Activated B cell treated with CpG ODN at 0.5 μM for 24 hours (primary cell): ENCODE measurements at regions not wholly inside any gene's neighbourhood (a gene's known extent, or its start where the extent isn't known, plus 50 kb on each side); places are given as distances from the start of the nearest gene placed in this dataset.

Source experiments
- ATAC-seq: fragments of 200-7000 bp; cut with Tn5 transposase; one replicate; pipeline ENCODE4 v1.10.0; 2021; ENCODE audit warnings: low read depth, mild to moderate bottlenecking, moderate library complexity
- CTCF ChIA-PET: fragments of 350-600 bp; sonication (Branson Sonifier 250); formaldehyde crosslinking; loops from one replicate; lab custom pipeline; 2021; ENCODE audit warnings: antibody characterized with exemption; lab: Charles Lee
- POLR2A ChIA-PET: fragments of 350-600 bp; sonication (Branson Sonifier 250); formaldehyde crosslinking; loops from one replicate; lab custom pipeline; 2021; ENCODE audit warnings: antibody characterized with exemption; lab: Charles Lee
- DNase-seq: peaks from one replicate; pipeline ENCODE4 v3.0.0; 2022
- H3K27ac Mint-ChIP-seq: one replicate; pipeline ENCODE4 v1.8.0; 2020; ENCODE audit warnings: mixed read lengths
- H3K27me3 Mint-ChIP-seq: one replicate; pipeline ENCODE4 v1.8.0; 2021; ENCODE audit warnings: mixed read lengths
- H3K36me3 Mint-ChIP-seq: one replicate; pipeline ENCODE4 v1.8.0; 2021; ENCODE audit warnings: low read depth, mixed read lengths
- H3K4me1 Mint-ChIP-seq: one replicate; pipeline ENCODE4 v1.8.0; 2021; ENCODE audit warnings: mixed read lengths
- H3K4me3 Mint-ChIP-seq: one replicate; pipeline ENCODE4 v1.8.0; 2020; ENCODE audit warnings: mild to moderate bottlenecking, mixed read lengths
- H3K9me3 Mint-ChIP-seq: one replicate; pipeline ENCODE4 v1.8.0; 2020; ENCODE audit warnings: mixed read lengths
- intact Hi-C: fragments of 100-400 bp; cut with micrococcal nuclease; formaldehyde crosslinking; loops from one replicate; pipeline ENCODE4 v1.15.1; 2024
- TF ChIP-seq, protein P1 (sequence below): fragments of 200-600 bp; IDR thresholded peaks from one replicate; pipeline ENCODE4 v1.8.0; 2022; ENCODE audit warnings: antibody characterized with exemption, mild to moderate bottlenecking

DNA sequence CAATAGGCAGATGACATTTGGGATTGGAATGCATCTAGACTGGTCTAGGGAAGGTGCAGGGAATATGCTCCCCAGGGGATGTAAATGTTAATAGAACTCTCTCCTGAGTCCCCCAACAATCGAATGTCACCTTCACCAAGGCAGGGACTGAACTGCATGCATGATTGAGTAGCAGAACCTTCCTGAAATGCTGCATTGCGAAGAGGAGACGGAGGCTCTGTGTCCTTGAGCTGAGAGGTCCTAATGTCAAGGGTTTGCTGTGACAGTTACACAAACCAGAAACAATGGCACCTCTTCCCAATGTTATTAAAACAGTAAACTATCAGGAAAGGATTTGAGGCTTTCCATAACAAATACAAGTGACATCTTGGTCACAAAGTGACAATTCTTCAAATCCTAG is 117.5 kb upstream of the SFSWAP start:
- Mint-ChIP-seq H3K27me3 (no peaks in the 10 kb centered on the region), H3K4me3 (no peak overlapping the region), H3K9me3 (no peaks in the 10 kb centered on the region), H3K27ac (no peak overlapping the region), H3K4me1 (peaks cover 9% of the 10 kb centered on the region), H3K36me3 (no peaks in the 10 kb centered on the region)
- TF ChIP-seq, protein P1, sequence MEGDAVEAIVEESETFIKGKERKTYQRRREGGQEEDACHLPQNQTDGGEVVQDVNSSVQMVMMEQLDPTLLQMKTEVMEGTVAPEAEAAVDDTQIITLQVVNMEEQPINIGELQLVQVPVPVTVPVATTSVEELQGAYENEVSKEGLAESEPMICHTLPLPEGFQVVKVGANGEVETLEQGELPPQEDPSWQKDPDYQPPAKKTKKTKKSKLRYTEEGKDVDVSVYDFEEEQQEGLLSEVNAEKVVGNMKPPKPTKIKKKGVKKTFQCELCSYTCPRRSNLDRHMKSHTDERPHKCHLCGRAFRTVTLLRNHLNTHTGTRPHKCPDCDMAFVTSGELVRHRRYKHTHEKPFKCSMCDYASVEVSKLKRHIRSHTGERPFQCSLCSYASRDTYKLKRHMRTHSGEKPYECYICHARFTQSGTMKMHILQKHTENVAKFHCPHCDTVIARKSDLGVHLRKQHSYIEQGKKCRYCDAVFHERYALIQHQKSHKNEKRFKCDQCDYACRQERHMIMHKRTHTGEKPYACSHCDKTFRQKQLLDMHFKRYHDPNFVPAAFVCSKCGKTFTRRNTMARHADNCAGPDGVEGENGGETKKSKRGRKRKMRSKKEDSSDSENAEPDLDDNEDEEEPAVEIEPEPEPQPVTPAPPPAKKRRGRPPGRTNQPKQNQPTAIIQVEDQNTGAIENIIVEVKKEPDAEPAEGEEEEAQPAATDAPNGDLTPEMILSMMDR: no peak
- ATAC-seq: no peak
- ChIA-PET POLR2A (no interaction called here), CTCF (no interaction called here)
- intact Hi-C loops: no loop called here
- DNase-seq: no peak

DNA sequence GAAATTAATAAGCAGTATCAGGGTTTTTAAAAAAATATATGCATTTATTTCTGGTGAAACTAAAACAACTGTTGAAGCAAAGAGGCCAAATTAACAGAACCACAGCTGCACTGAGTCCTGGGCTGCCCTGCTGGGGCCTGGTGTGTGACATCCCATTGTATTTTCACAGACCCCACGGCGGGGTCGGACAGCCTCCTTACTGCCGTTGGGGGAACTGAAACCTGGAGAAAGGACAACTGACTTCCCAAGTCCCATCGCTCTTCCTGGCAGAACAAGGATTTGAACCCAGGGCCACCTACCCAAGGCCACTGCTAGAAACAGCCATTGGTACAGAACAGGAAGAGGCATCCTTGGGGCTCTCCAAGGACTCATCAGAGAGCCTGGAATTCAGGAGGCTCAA is 114.8 kb upstream of the SFSWAP start:
- DNase-seq: no peak
- intact Hi-C loops: no loop called here
- Mint-ChIP-seq H3K4me1 (peaks cover 9% of the 10 kb centered on the region), H3K9me3 (no peaks in the 10 kb centered on the region), H3K36me3 (no peaks in the 10 kb centered on the region), H3K27me3 (peaks cover 2% of the 10 kb centered on the region), H3K4me3 (no peak overlapping the region), H3K27ac (no peak overlapping the region)
- CTCF ChIA-PET: no interaction called here
- TF ChIP-seq, protein P1: no peak
- ATAC-seq: no peak
- POLR2A ChIA-PET: no interaction called here

DNA sequence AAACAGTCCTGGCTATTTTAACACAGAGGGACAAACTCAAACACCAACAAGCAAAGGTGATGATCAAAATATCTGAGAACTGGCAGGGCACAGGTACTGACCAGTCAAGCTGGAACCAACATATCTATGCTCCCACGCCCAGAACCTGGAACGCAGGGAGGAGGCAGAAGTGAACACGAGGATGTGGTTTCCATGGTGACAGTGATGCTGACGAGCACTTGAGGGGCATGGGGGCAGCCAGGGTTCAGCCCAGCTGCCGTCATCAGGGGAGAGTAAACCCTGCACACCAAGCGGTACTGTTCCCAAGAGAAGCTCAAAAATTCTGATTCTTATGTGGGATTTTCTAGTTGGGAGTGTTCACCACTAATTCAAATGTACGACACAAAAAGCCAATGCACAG is 113.6 kb upstream of the SFSWAP start:
- TF ChIP-seq, protein P1: no peak
- H3K9me3 Mint-ChIP-seq: no peaks in the 10 kb centered on the region
- DNase-seq (no peak), ATAC-seq (no peak)
- POLR2A ChIA-PET: no interaction called here
- H3K36me3 Mint-ChIP-seq: no peaks in the 10 kb centered on the region
- H3K27ac Mint-ChIP-seq: no peak overlapping the region
- intact Hi-C loops: no loop called here
- peaks cover 9% of the 10 kb centered on the region for H3K4me1 Mint-ChIP-seq
- peaks cover 4% of the 10 kb centered on the region for H3K27me3 Mint-ChIP-seq
- CTCF ChIA-PET: no interaction called here
- no peak overlapping the region for H3K4me3 Mint-ChIP-seq

DNA sequence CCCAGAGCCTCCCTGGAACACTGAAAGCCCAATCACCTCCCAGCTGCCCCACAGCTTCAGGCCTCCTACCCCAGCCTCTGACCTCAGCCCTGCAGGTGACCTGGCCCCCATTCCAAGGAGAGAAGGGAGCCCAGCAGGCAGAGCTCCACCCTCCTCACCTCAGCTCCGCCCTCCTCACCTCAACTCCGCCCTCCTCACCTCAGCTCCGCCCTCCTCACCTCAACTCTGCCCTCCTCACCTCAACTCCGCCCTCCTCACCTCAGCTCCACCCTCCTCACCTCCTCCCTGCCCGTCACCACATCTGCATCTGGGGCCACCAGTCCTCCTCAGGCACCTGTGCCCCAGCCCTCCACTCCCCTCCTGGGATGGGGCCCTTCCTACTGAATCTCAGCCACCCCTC is 112.2 kb upstream of the SFSWAP start:
- intact Hi-C loops: no loop called here
- ChIA-PET CTCF (no interaction called here), POLR2A (no interaction called here)
- no peak overlapping the region for H3K27ac Mint-ChIP-seq
- no peak overlapping the region for H3K4me3 Mint-ChIP-seq
- H3K4me1 Mint-ChIP-seq: peaks cover 3% of the 10 kb centered on the region
- no peak for ATAC-seq
- DNase-seq: no peak
- H3K36me3 Mint-ChIP-seq: no peaks in the 10 kb centered on the region
- H3K9me3 Mint-ChIP-seq: no peaks in the 10 kb centered on the region
- peaks cover 9% of the 10 kb centered on the region for H3K27me3 Mint-ChIP-seq
- TF ChIP-seq, protein P1: no peak

DNA sequence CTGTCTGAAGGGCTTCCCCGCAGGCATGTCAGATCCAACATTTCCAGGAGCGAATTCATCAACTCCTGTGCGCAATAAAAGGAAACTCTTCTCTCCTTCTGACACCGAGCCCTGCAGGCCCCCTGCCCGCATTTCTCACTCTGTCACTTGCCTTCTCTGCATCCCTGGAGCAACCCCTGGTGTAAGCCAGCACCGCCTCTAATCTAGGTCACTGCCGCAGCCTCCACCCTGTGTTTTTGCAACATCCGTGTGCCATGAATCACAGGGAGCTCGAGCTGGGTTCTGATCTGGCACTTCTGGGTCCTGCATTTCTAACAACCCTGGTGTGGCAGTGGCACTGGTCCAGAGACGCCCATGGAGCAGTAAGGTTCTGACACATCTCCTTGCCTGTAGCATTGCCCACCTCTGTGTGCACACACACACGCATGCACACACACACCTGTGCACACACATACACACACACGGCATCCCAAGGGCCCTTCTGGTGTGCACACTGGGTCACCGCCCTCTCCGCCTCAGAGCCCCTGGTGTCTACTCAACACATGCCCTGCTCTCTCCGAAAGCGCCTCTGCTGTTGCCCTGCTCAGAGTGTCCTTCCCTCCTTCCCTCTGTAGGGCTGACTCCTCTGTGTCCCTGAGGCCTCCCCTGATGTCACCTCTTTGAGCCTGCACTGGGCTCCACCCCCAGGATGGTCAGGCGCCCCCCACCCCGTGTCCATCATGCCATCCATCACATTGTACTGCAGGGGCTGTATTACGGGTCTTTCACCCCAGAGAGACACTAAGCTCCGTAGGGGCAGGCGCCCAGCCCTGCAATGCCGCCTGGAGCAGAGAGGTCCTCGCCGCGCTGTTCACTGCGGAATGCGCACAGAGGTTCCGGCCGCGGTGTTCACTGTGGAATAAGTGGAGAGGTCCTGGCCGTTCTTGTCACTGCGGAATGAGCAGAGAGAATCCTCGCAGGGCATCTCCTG is 111.4 kb upstream of the SFSWAP start:
- DNase-seq (no peak), ATAC-seq (no peak)
- Mint-ChIP-seq H3K27ac (no peak overlapping the region), H3K36me3 (no peaks in the 10 kb centered on the region), H3K9me3 (no peaks in the 10 kb centered on the region), H3K27me3 (peaks cover 16% of the 10 kb centered on the region), H3K4me3 (no peak overlapping the region), H3K4me1 (peaks cover 9% of the 10 kb centered on the region)
- POLR2A ChIA-PET: no interaction called here
- CTCF ChIA-PET: no interaction called here
- intact Hi-C loops: loop anchor here (10.0 kb wide), 1 partner anchor 685 kb away; no protein-coding TSS in a partner anchor
- TF ChIP-seq, protein P1: no peak
